Fibroblast of pulmonary artery (primary cell): ENCODE measurements at regions not wholly inside any gene's neighbourhood (a gene's known extent, or its start where the extent isn't known, plus 50 kb on each side); places are given as distances from the start of the nearest gene placed in this dataset.

Experiments used
- DNase-seq: peaks from one replicate; pipeline ENCODE4 v3.0.0-alpha.2; 2010; ENCODE audit warnings: low read depth
- H3K4me3 ChIP-seq: replicated peaks from 2 replicates; pipeline ENCODE4 v1.5.1; 2011; ENCODE audit warnings: low read depth, mild to moderate bottlenecking, control low read depth, low read length, moderate library complexity
- TF ChIP-seq, protein P1 (sequence below): IDR thresholded peaks from 2 replicates; pipeline ENCODE4 v1.5.1; 2011; ENCODE audit warnings: mild to moderate bottlenecking, control low read depth, low read length, inconsistent platforms; ENCODE audit errors: missing control alignments

DNA sequence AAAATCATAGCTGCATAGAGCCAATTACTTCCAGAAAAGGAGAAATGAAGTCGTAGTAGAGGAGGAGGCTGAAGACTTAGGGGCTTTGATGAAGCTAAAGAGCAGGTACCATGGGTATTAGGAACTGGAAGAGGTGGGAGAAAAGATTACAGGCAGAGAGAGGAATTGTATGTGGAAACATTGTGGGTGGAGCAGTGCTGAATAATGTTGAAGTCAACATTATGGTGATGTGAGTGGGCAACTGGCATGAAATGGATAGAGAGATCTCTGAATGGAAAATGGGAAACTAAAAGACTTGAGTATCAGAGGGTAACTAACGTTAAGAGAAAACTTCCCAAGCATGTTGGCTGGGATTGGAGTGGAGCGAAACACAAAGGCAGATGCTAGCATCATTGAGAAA lies 92.5 kb downstream of the AREG start:
- TF ChIP-seq, protein P1, sequence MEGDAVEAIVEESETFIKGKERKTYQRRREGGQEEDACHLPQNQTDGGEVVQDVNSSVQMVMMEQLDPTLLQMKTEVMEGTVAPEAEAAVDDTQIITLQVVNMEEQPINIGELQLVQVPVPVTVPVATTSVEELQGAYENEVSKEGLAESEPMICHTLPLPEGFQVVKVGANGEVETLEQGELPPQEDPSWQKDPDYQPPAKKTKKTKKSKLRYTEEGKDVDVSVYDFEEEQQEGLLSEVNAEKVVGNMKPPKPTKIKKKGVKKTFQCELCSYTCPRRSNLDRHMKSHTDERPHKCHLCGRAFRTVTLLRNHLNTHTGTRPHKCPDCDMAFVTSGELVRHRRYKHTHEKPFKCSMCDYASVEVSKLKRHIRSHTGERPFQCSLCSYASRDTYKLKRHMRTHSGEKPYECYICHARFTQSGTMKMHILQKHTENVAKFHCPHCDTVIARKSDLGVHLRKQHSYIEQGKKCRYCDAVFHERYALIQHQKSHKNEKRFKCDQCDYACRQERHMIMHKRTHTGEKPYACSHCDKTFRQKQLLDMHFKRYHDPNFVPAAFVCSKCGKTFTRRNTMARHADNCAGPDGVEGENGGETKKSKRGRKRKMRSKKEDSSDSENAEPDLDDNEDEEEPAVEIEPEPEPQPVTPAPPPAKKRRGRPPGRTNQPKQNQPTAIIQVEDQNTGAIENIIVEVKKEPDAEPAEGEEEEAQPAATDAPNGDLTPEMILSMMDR: no peak
- peak; percentile 60 for DNase-seq
- no peak overlapping the region for H3K4me3 ChIP-seq

DNA sequence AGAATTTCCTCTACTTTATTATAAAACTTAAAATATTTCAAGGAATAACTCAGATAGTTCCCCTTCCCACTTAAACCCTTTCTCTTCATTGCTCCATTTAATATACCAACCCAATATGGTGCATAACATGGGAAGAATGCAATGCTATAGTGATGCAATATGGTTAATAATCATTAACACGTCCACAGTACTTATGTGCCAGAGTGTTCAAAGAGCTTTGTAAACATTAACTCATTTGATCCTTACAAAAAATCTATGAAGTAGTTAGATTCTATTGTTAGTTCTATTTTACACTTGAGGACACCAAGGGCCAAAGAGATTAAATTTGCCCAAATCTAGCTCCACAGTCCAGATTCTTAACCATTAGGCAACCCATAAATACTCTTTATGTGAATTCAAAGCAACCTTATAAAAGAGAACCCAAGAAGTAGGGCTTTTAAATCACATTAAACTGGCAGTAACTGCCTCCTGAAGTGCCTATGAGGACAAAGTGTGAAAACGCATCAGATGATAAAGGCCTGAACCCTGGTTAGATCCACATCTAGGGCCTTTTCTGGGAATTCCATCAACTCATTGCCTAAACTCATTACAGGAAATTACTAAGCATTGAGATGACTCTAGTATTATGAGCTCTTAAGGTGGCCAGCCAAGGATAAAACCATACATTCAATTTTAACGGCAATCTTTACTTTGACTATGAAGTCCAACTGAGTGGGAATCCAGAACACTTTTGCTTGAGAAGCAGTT lies 94.3 kb downstream of the AREG start:
- H3K4me3 ChIP-seq: no peak overlapping the region
- TF ChIP-seq, protein P1: no peak
- DNase-seq: peak; percentile 82

DNA sequence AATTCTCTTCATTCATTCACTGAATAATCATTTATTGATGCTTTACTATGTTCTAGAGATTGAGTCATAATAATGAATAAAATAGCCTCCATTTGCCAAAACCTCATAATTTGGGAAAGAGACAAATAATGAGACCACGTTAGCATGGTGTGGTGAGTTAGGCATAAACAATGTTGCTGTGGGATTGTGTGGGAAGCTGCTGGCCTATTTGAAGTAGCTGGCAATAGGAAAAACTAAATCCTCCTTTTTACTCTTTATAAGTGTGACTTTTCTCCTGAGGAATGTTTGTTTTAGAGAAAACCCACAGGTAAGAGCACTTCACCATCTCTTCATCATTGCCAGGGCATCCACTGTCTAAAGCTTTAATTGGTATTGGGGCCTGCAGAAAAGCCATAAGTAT lies 95.3 kb downstream of the AREG start:
- TF ChIP-seq, protein P1: no peak
- peak; percentile 70 for DNase-seq

DNA sequence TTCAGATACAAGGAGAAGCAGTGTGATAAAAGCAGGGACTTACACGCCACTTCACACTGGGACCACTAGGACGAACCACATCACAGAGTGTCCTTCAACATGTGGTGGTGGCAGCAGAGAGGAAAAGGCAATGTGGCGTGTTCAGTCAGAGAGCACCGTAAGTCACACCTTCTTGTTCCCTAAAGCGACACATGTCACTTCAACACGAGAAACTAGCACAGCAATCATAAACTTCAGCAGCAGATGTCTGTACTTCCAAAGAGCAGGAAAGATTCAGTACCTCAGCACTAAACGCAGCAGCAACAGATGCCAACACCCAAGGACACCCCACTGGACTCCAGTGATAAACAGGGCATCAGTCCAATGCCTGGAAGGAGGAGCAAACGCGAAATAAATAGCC lies 96.7 kb downstream of the AREG start:
- DNase-seq: no peak
- TF ChIP-seq, protein P1: no peak
- no peak overlapping the region for H3K4me3 ChIP-seq

More for the DNA sequence above, 95.3 kb downstream of the AREG start:
- H3K4me3 ChIP-seq: peak overlapping the region; percentile 4

DNA sequence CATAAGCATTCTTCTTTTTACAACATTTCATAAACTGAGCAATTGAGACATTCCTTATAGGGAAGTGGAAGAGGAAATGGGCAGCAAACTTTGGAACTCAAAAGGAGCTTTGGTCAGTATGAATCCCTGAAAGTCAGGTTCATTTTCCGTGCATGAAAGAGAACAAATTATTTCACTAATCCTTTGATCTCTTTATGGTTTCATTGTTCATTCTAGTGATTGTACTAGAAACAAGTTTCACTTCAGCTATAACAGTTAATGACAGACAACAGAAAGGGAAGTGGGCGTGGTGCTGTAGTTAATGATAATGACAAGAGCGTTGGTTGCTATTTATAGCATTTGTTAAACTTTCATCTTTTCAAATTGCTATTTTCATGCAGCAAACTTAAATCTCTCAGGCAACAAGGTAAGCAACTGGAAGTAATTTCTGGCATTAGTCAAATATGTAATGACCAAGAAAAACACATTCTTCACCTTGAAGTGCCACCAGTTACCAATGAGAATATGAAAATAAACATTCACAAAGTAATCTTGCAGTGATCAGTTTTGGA lies 98.4 kb downstream of the AREG start:
- DNase-seq: no peak
- no peak overlapping the region for H3K4me3 ChIP-seq
- TF ChIP-seq, protein P1: no peak

DNA sequence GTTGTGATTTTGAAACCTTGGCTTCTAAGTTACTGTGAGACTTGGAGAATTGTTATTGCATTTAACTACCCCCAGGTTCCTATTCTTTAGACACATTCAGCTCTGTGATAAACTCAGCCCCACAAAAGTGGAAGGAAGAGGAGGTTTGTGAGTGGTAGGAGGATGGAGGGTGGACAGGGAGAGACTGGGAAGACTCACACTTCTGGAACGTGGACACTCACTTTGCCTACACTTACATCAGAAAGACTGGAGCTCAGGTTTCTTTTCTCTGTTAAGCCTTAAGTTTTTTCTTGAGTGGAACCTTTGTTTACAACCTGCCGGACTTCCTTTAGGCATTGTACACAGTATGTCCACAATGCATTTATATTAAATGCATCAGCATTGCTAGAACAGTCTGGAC lies 99.0 kb downstream of the AREG start:
- TF ChIP-seq, protein P1: no peak
- peak; percentile 79 for DNase-seq
- H3K4me3 ChIP-seq: peak overlapping the region; percentile 27
